H9 (cell line): ENCODE measurements at regions not wholly inside any gene's neighbourhood (a gene's known extent, or its start where the extent isn't known, plus 50 kb on each side); places are given as distances from the start of the nearest gene placed in this dataset.

ENCODE experiments used
- DNase-seq: peaks from one replicate; pipeline ENCODE4 v3.0.0-alpha.2; 2017
- H2AFZ ChIP-seq: one replicate; pipeline ENCODE4 v1.6.1; 2013; ENCODE audit warnings: mild to moderate bottlenecking, low read length, control low read depth, moderate library complexity
- H2AK5ac ChIP-seq: 2 replicates; pipeline ENCODE4 v1.6.1; 2013; ENCODE audit warnings: low read length, control low read depth, mixed read lengths; ENCODE audit not compliant: insufficient read length
- H2BK120ac ChIP-seq: one replicate; pipeline ENCODE4 v1.6.1; 2013; ENCODE audit warnings: low read depth, mild to moderate bottlenecking, low read length, control low read depth, inconsistent platforms; ENCODE audit not compliant: poor library complexity, severe bottlenecking
- H2BK12ac ChIP-seq: 2 replicates; pipeline ENCODE4 v1.6.1; 2013; ENCODE audit warnings: low read length, control low read depth, mixed read lengths, low read depth; ENCODE audit not compliant: insufficient read length
- H2BK15ac ChIP-seq: 2 replicates; pipeline ENCODE4 v1.6.1; 2013; ENCODE audit warnings: low read depth, low read length, control low read depth
- H2BK20ac ChIP-seq: one replicate; pipeline ENCODE4 v1.6.1; 2013; ENCODE audit warnings: low read depth, mild to moderate bottlenecking, low read length, control low read depth, inconsistent platforms; ENCODE audit not compliant: poor library complexity, severe bottlenecking
- H2BK5ac ChIP-seq: 2 replicates; pipeline ENCODE4 v1.6.1; 2013; ENCODE audit warnings: low read length, control low read depth, mixed read lengths; ENCODE audit not compliant: insufficient read length
- H3K14ac ChIP-seq: 2 replicates; pipeline ENCODE4 v1.6.1; 2013; ENCODE audit warnings: low read length, control low read depth; ENCODE audit not compliant: insufficient read depth
- H3K18ac ChIP-seq: 2 replicates; pipeline ENCODE4 v1.6.1; 2013; ENCODE audit warnings: low read depth, mild to moderate bottlenecking, mixed read lengths, low read length, control low read depth; ENCODE audit not compliant: insufficient read length
- H3K23ac ChIP-seq: 2 replicates; pipeline ENCODE4 v1.6.1; 2013; ENCODE audit warnings: low read length, control low read depth, mixed read lengths, low read depth; ENCODE audit not compliant: insufficient read length
- H3K23me2 ChIP-seq: 2 replicates; pipeline ENCODE4 v1.6.1; 2013; ENCODE audit warnings: low read depth, mild to moderate bottlenecking, mixed read lengths, low read length, control low read depth; ENCODE audit not compliant: insufficient read length, poor library complexity, severe bottlenecking
- H3K27ac ChIP-seq: 2 replicates; pipeline ENCODE4 v1.5.1; 2013; ENCODE audit warnings: low read length, control low read depth, mixed read lengths, low read depth; ENCODE audit not compliant: insufficient read length
- H3K27me3 ChIP-seq: 2 replicates; pipeline ENCODE4 v1.6.1; 2013; ENCODE audit warnings: low read length, control low read depth, inconsistent platforms; ENCODE audit not compliant: insufficient read depth
- H3K4ac ChIP-seq: 2 replicates; pipeline ENCODE4 v1.6.1; 2013; ENCODE audit warnings: low read depth, mild to moderate bottlenecking, control low read depth, inconsistent platforms, low read length, moderate library complexity
- H3K4me1 ChIP-seq: 2 replicates; pipeline ENCODE4 v1.6.1; 2013; ENCODE audit warnings: low read length, control low read depth, inconsistent platforms; ENCODE audit not compliant: insufficient read depth
- H3K4me2 ChIP-seq: 2 replicates; pipeline ENCODE4 v1.6.1; 2013; ENCODE audit warnings: low read length, control low read depth, mixed read lengths; ENCODE audit not compliant: insufficient read length, insufficient read depth
- H3K56ac ChIP-seq: 2 replicates; pipeline ENCODE4 v1.6.1; 2013; ENCODE audit warnings: low read depth, mild to moderate bottlenecking, mixed read lengths, low read length, control low read depth; ENCODE audit not compliant: insufficient read length
- H3K79me1 ChIP-seq: 2 replicates; pipeline ENCODE4 v1.6.1; 2013; ENCODE audit warnings: low read depth, mild to moderate bottlenecking, moderate library complexity, low read length, control low read depth, inconsistent platforms; ENCODE audit not compliant: insufficient read depth, poor library complexity, severe bottlenecking
- H3K79me2 ChIP-seq: 2 replicates; pipeline ENCODE4 v1.6.1; 2013; ENCODE audit warnings: low read length, control low read depth, inconsistent platforms; ENCODE audit not compliant: insufficient read depth
- H3K9ac ChIP-seq: 2 replicates; pipeline ENCODE4 v1.6.1; 2013; ENCODE audit warnings: low read length, control low read depth, mixed read lengths; ENCODE audit not compliant: insufficient read length; ENCODE audit errors: extremely low read depth
- H3K9me3 ChIP-seq: one replicate; pipeline ENCODE4 v1.6.1; 2013; ENCODE audit warnings: low read depth, low read length, inconsistent platforms; ENCODE audit not compliant: control insufficient read depth
- H3T11ph ChIP-seq: one replicate; pipeline ENCODE4 v1.6.1; 2013; ENCODE audit warnings: mild to moderate bottlenecking, low read length, control low read depth, inconsistent platforms
- H4K20me1 ChIP-seq: one replicate; pipeline ENCODE4 v1.6.1; 2013; ENCODE audit not compliant: control insufficient read depth, insufficient read length, insufficient read depth
- H4K5ac ChIP-seq: 2 replicates; pipeline ENCODE4 v1.6.1; 2013; ENCODE audit warnings: low read depth, mild to moderate bottlenecking, mixed read lengths, low read length, control low read depth; ENCODE audit not compliant: insufficient read length
- H4K8ac ChIP-seq: replicated peaks from 2 replicates; pipeline ENCODE4 v1.6.1; 2013; ENCODE audit warnings: low read length, control low read depth, mixed read lengths, low read depth; ENCODE audit not compliant: insufficient read length
- H4K91ac ChIP-seq: 2 replicates; pipeline ENCODE4 v1.6.1; 2013; ENCODE audit warnings: low read depth, mild to moderate bottlenecking, moderate library complexity, mixed read lengths, low read length, control low read depth; ENCODE audit not compliant: insufficient read length
- H3K27ac Mint-ChIP-seq, 3 experiments: 2 replicates in 2 of 3; 3 replicates in 1 of 3; pipeline ENCODE4 v1.8.0; 2020 to 2021; ENCODE audit warnings: mixed read lengths in 3 of 3, mild to moderate bottlenecking in 1 of 3, moderate library complexity in 1 of 3
- H3K27me3 Mint-ChIP-seq: 2 replicates; pipeline ENCODE4 v1.8.0; 2021; ENCODE audit warnings: low read depth, mild to moderate bottlenecking, moderate library complexity, mixed read lengths
- H3K36me3 Mint-ChIP-seq, 3 experiments: 2 replicates in 2 of 3; 3 replicates in 1 of 3; pipeline ENCODE4 v1.8.0; 2020 to 2021; ENCODE audit warnings: low read depth in 3 of 3, mixed read lengths in 3 of 3; ENCODE audit not compliant: insufficient read depth in 1 of 3
- H3K4me1 Mint-ChIP-seq, 2 experiments: 2 replicates each; pipeline ENCODE4 v1.8.0; 2020; ENCODE audit warnings: mixed read lengths in 2 of 2
- H3K4me3 Mint-ChIP-seq, 2 experiments: 2 replicates in 1 of 2; 3 replicates in 1 of 2; pipeline ENCODE4 v1.8.0; 2020 to 2021; ENCODE audit warnings: mild to moderate bottlenecking in 2 of 2, mixed read lengths in 2 of 2, moderate library complexity in 1 of 2
- H3K9me3 Mint-ChIP-seq, 2 experiments: 2 replicates in 1 of 2; 3 replicates in 1 of 2; pipeline ENCODE4 v1.8.0; 2020; ENCODE audit warnings: mild to moderate bottlenecking in 2 of 2, mixed read lengths in 2 of 2, moderate library complexity in 1 of 2
- CTCF ChIP-seq: fragments of 200-600 bp; sonication (generic); conservative IDR thresholded peaks from 3 replicates; pipeline ENCODE4 v1.8.0; 2021; ENCODE audit warnings: antibody characterized with exemption, mild to moderate bottlenecking
- WGBS: extraction: QIAGEN DNeasy Blood & Tissue Kit; methylation state at CpG from one replicate; pipeline ENCODE4 v1.1.7; 2013; ENCODE audit warnings: missing lambda C conversion rate, low lambda C conversion rate, mixed read lengths; ENCODE audit not compliant: insufficient read length; ENCODE audit errors: extremely low coverage; 5-methylcytosine and 5-hydroxymethylcytosine counted together

- Mint-ChIP-seq H3K9me3 (no peaks in the 10 kb centered on the region), H3K36me3 (no peaks in the 10 kb centered on the region), H3K27ac (no peak overlapping the region; a peak in 1 of 7 replicates), H3K27me3 (no peaks in the 10 kb centered on the region; the same call in 1 of the 2 replicates), H3K4me1 (peaks cover 5 to 8% of the 10 kb centered on the region in 2 experiments), H3K4me3 (no peak overlapping the region)
- Histone ChIP-seq H4K91ac (no peak overlapping the region), H3K9ac (no peak overlapping the region), H3K27me3 (no peaks in the 10 kb centered on the region), H4K5ac (no peak overlapping the region), H3K4me1 (no peaks in the 10 kb centered on the region), H2BK20ac (no peak overlapping the region), H3K79me2 (no peaks in the 10 kb centered on the region), H3K27ac (no peak overlapping the region), H3K23ac (no peak overlapping the region), H3K4me2 (no peak overlapping the region), H4K20me1 (no peaks in the 10 kb centered on the region), H4K8ac (no peak overlapping the region), H3K18ac (no peak overlapping the region), H2AK5ac (no peak overlapping the region), H3K79me1 (no peaks in the 10 kb centered on the region), H2BK5ac (no peak overlapping the region), H3T11ph (no peak overlapping the region), H3K23me2 (no peaks in the 10 kb centered on the region), H2BK120ac (no peak overlapping the region), H3K14ac (no peak overlapping the region), H3K4ac (no peak overlapping the region), H3K9me3 (no peaks in the 10 kb centered on the region), H2BK12ac (no peak overlapping the region), H3K56ac (no peak overlapping the region), H2BK15ac (no peak overlapping the region), H2AFZ (no peak overlapping the region)
- TF ChIP-seq CTCF, result no peak
- no CpG with 5 or more reads among the region's 5 CpGs for WGBS
- DNase-seq, result no peak
Measured at GRCh38 chr5:159467666-159468065, 137.4 kb upstream of the IL12B start.
